Lung (tissue), 11 donors: ENCODE measurements at regions not wholly inside any gene's neighbourhood (a gene's known extent, or its start where the extent isn't known, plus 50 kb on each side); places are given as distances from the start of the nearest gene placed in this dataset.

Experiments
- ATAC-seq: fragments of 200-7000 bp; cut with Tn5 transposase; one replicate; pipeline ENCODE4 v1.9.1; 2020; ENCODE audit warnings: moderate number of reproducible peaks; ENCODE audit not compliant: insufficient read depth, low FRiP score
- DNase-seq, 3 donors: peaks; one replicate each; pipeline ENCODE4 v3.0.0-alpha.2; 2013 to 2017
- H3K27ac ChIP-seq, 2 donors: one replicate each; pipeline ENCODE4 v1.5.1; 2013; ENCODE audit warnings: mild to moderate bottlenecking in 2 of 2, moderate library complexity in 2 of 2, control low read depth in 1 of 2, inconsistent platforms in 1 of 2, low read depth in 1 of 2, low read length in 1 of 2
- H3K27me3 ChIP-seq, 3 donors: one replicate each; pipeline ENCODE4 v1.5.1; 2013; ENCODE audit warnings: low read length in 2 of 3; ENCODE audit not compliant: control insufficient read depth in 3 of 3, insufficient read depth in 3 of 3
- H3K36me3 ChIP-seq, 4 donors: one replicate each; pipeline ENCODE4 v1.5.1; 2013; ENCODE audit warnings: low read length in 4 of 4, mild to moderate bottlenecking in 1 of 4, moderate library complexity in 1 of 4; ENCODE audit not compliant: control insufficient read depth in 4 of 4, insufficient read depth in 4 of 4
- H3K4me1 ChIP-seq, 5 donors: one replicate each; pipeline ENCODE4 v1.5.1; 2013; ENCODE audit warnings: low read length in 5 of 5, mild to moderate bottlenecking in 2 of 5, moderate library complexity in 1 of 5; ENCODE audit not compliant: control insufficient read depth in 5 of 5, insufficient read depth in 5 of 5
- H3K4me3 ChIP-seq: one replicate; pipeline ENCODE4 v1.5.1; 2013; ENCODE audit warnings: mild to moderate bottlenecking, control low read depth, moderate library complexity
- H3K9ac ChIP-seq, 2 donors: one replicate each; pipeline ENCODE4 v1.5.1; 2013; ENCODE audit warnings: low read length in 2 of 2, control low read depth in 1 of 2; ENCODE audit not compliant: insufficient read depth in 1 of 2
- H3K9me3 ChIP-seq, 4 donors: one replicate each; pipeline ENCODE4 v1.5.1; 2013; ENCODE audit warnings: low read length in 3 of 4, mild to moderate bottlenecking in 1 of 4, moderate library complexity in 1 of 4; ENCODE audit not compliant: control insufficient read depth in 4 of 4, insufficient read depth in 3 of 4
- CTCF ChIP-seq: IDR thresholded peaks from 2 replicates; pipeline ENCODE4 v1.5.1; 2012; ENCODE audit warnings: mild to moderate bottlenecking; ENCODE audit errors: control extremely low read depth, extremely low read depth
- WGBS, 2 donors: extraction: QIAGEN DNeasy Blood & Tissue Kit; methylation state at CpG; one replicate each; pipeline ENCODE4 v1.1.7; 2013; 5-methylcytosine and 5-hydroxymethylcytosine counted together
- donor health status: control.
- donor health status: control.
- donor health status: Bipolar disorder and iron deficiency.
- donor health status: healthy.
- donor health status: DM: yes; HTN: yes; CAD: no.

- H3K9ac ChIP-seq = no peak overlapping the region
- no peak overlapping the region for H3K27ac ChIP-seq
- H3K4me3 ChIP-seq = no peak overlapping the region
- no peak for TF ChIP-seq CTCF
- H3K27me3 ChIP-seq = peaks cover 0 to 15% (median 0%) of the 10 kb centered on the region in 3 donors
- DNase-seq (no peak), ATAC-seq (no peak)
- no peaks in the 10 kb centered on the region for H3K36me3 ChIP-seq
- no peaks in the 10 kb centered on the region for H3K4me1 ChIP-seq
- H3K9me3 ChIP-seq = peaks cover 0 to 13% (median 0%) of the 10 kb centered on the region in 4 donors
Observed at GRCh38 chr4:96486563-96486962, 646.7 kb downstream of the PDHA2 start.

DNA sequence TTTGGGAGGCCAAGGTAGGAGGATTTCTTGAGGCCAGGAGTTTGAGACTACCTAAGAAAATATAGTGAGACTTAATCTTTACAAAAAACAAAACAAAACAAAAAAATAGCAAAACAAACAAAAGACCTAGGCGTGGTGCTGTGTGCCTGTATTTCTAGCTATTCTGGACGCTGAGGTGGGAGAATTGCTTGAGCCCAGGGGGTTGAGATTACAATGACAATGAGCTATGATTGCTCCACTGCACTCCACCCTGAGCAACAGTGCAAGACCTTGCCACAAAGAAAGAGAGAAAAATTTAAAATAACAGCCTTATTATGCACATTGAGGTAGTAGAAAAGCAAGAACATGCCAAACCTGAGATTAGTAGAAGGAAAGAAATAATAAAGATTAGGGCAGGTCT lies 657.7 kb downstream of the PDHA2 start:
- H3K4me1 ChIP-seq = no peaks in the 10 kb centered on the region
- H3K9me3 ChIP-seq = peaks cover 0 to 6% (median 2%) of the 10 kb centered on the region in 4 donors
- 44 to 80% methylated on average over 2 of the region's 2 CpGs for WGBS, 2 donors
- H3K9ac ChIP-seq = no peak overlapping the region
- H3K27me3 ChIP-seq = peaks cover 0 to 17% (median 0%) of the 10 kb centered on the region in 3 donors
- H3K27ac ChIP-seq = no peak overlapping the region
- DNase-seq (no peak), ATAC-seq (no peak)
- no peak for TF ChIP-seq CTCF
- no peaks in the 10 kb centered on the region for H3K36me3 ChIP-seq
- H3K4me3 ChIP-seq = no peak overlapping the region

GRCh38 chr4:96504386-96504785 lies 664.5 kb downstream of the PDHA2 start:
- no peaks in the 10 kb centered on the region for H3K9me3 ChIP-seq
- H3K4me3 ChIP-seq = no peak overlapping the region
- no peaks in the 10 kb centered on the region for H3K4me1 ChIP-seq
- 43 to 75% methylated on average over 5 of the region's 5 CpGs for WGBS, 2 donors
- H3K27ac ChIP-seq = no peak overlapping the region
- H3K36me3 ChIP-seq = no peaks in the 10 kb centered on the region
- peak; percentile 41 for ATAC-seq
- no peak overlapping the region for H3K9ac ChIP-seq
- peaks cover 0 to 35% (median 0%) of the 10 kb centered on the region in 3 donors for H3K27me3 ChIP-seq
- TF ChIP-seq CTCF = no peak
- DNase-seq = peak in 2 of 3 donors; percentile 11 to 23

- H3K4me3 ChIP-seq = no peak overlapping the region
- peaks cover 0 to 3% (median 0%) of the 10 kb centered on the region in 4 donors for H3K9me3 ChIP-seq
- H3K36me3 ChIP-seq = no peaks in the 10 kb centered on the region
- peaks cover 0 to 39% (median 0%) of the 10 kb centered on the region in 3 donors for H3K27me3 ChIP-seq
- H3K27ac ChIP-seq = no peak overlapping the region
- ATAC-seq (no peak), DNase-seq (no peak)
- 73 to 74% methylated on average over 2 of the region's 2 CpGs for WGBS, 2 donors
- no peaks in the 10 kb centered on the region for H3K4me1 ChIP-seq
- no peak overlapping the region for H3K9ac ChIP-seq
- TF ChIP-seq CTCF = no peak
Observed at GRCh38 chr4:96509039-96509741, 669.3 kb downstream of the PDHA2 start.
